ENCODE measurements at regions not wholly inside any gene's neighbourhood (a gene's known extent, or its start where the extent isn't known, plus 50 kb on each side); places are given as distances from the start of the nearest gene placed in this dataset.

DNA sequence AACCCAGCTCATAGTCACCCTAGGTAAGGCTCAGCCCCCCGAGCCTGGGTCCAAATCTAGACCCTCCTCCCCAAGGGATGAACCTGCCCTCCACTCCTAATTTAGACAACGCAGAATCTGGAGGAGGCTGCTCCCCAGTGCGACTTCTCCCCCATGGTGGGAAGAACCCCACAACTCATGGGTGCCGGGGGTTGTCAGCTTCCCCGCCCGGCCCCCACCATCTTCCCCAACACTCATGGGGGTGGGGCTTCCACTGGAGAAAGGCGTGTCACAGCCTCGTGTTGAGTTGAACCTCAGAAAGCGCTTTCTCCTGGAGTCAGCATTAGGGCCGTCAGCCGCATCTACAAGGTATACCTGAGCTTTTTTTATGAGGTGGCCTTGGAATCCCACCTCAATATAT, 66.9 kb downstream of the IRX2 start:
- TF ChIP-seq, protein P1, sequence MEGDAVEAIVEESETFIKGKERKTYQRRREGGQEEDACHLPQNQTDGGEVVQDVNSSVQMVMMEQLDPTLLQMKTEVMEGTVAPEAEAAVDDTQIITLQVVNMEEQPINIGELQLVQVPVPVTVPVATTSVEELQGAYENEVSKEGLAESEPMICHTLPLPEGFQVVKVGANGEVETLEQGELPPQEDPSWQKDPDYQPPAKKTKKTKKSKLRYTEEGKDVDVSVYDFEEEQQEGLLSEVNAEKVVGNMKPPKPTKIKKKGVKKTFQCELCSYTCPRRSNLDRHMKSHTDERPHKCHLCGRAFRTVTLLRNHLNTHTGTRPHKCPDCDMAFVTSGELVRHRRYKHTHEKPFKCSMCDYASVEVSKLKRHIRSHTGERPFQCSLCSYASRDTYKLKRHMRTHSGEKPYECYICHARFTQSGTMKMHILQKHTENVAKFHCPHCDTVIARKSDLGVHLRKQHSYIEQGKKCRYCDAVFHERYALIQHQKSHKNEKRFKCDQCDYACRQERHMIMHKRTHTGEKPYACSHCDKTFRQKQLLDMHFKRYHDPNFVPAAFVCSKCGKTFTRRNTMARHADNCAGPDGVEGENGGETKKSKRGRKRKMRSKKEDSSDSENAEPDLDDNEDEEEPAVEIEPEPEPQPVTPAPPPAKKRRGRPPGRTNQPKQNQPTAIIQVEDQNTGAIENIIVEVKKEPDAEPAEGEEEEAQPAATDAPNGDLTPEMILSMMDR (IDR thresholded peaks at IDR 0.05): no peak
- TF ChIP-seq POLR2A (IDR thresholded peaks at IDR 0.05) (no peak), POLR2AphosphoS5 (IDR thresholded peaks at IDR 0.05) (no peak)
